Spinal cord (tissue), 9 donors: ENCODE measurements at regions not wholly inside any gene's neighbourhood (a gene's known extent, or its start where the extent isn't known, plus 50 kb on each side); places are given as distances from the start of the nearest gene placed in this dataset.

Source experiments
- DNase-seq, 6 donors: peaks; one replicate each; pipeline versions ENCODE4 v3.0.0 to v3.0.0-alpha.2; 2013 to 2015; ENCODE audit warnings: low spot score in 6 of 6, low read depth in 4 of 6
- H3K27ac ChIP-seq: one replicate; pipeline ENCODE4 v1.5.1; 2013; ENCODE audit warnings: low read depth, low read length, control low read depth
- H3K27me3 ChIP-seq: one replicate; pipeline ENCODE4 v1.6.1; 2013; ENCODE audit warnings: low read length; ENCODE audit not compliant: control insufficient read depth, insufficient read depth
- H3K36me3 ChIP-seq: one replicate; pipeline ENCODE4 v1.6.1; 2013; ENCODE audit warnings: low read length; ENCODE audit not compliant: control insufficient read depth, insufficient read depth
- H3K4me1 ChIP-seq: one replicate; pipeline ENCODE4 v1.6.1; 2013; ENCODE audit warnings: low read length; ENCODE audit not compliant: control insufficient read depth, insufficient read depth
- H3K4me3 ChIP-seq: one replicate; pipeline ENCODE4 v1.5.1; 2013; ENCODE audit warnings: low read depth, low read length, control low read depth
- H3K9me3 ChIP-seq: one replicate; pipeline ENCODE4 v1.6.1; 2013; ENCODE audit warnings: low read length; ENCODE audit not compliant: control insufficient read depth, insufficient read depth
- WGBS: methylation state at CpG from one replicate; pipeline ENCODE4 v1.1.5; 2013; ENCODE audit warnings: missing lambda C conversion rate; ENCODE audit not compliant: insufficient coverage; 5-methylcytosine and 5-hydroxymethylcytosine counted together
- donor health status: healthy.

GRCh38 chr5:164868761-164869160, 1363.3 kb downstream of the MAT2B start:
- H3K27ac ChIP-seq = no peak overlapping the region
- no peaks in the 10 kb centered on the region for H3K4me1 ChIP-seq
- H3K36me3 ChIP-seq = no peaks in the 10 kb centered on the region
- peak in 2 of 6 donors; percentile 9 to 13 for DNase-seq
- no peak overlapping the region for H3K4me3 ChIP-seq
- no peaks in the 10 kb centered on the region for H3K9me3 ChIP-seq
- no peaks in the 10 kb centered on the region for H3K27me3 ChIP-seq

GRCh38 chr5:164869325-164869724, 1363.9 kb downstream of the MAT2B start:
- Histone ChIP-seq H3K4me1 (no peaks in the 10 kb centered on the region), H3K27me3 (no peaks in the 10 kb centered on the region), H3K27ac (no peak overlapping the region), H3K36me3 (no peaks in the 10 kb centered on the region), H3K4me3 (no peak overlapping the region), H3K9me3 (no peaks in the 10 kb centered on the region)
- WGBS = no CpG with 5 or more reads among the region's 4 CpGs
- no peak for DNase-seq

- Histone ChIP-seq H3K9me3 (peaks cover 2% of the 10 kb centered on the region), H3K27ac (no peak overlapping the region), H3K36me3 (no peaks in the 10 kb centered on the region), H3K4me1 (no peaks in the 10 kb centered on the region), H3K27me3 (no peaks in the 10 kb centered on the region), H3K4me3 (no peak overlapping the region)
- no CpG with 5 or more reads among the region's 1 CpG for WGBS
- no peak for DNase-seq
These were observed 1371.4 kb downstream of the MAT2B start for GRCh38 chr5:164876793-164877192.

- Histone ChIP-seq H3K4me3 (no peak overlapping the region), H3K4me1 (no peaks in the 10 kb centered on the region), H3K36me3 (no peaks in the 10 kb centered on the region), H3K27me3 (no peaks in the 10 kb centered on the region), H3K9me3 (no peaks in the 10 kb centered on the region), H3K27ac (no peak overlapping the region)
- 94% methylated on average over 6 of the region's 12 CpGs for WGBS
- no peak for DNase-seq
These were observed 1376.0 kb downstream of the MAT2B start for GRCh38 chr5:164881442-164881841.

- 85% methylated on average over 3 of the region's 3 CpGs for WGBS
- Histone ChIP-seq H3K4me1 (no peaks in the 10 kb centered on the region), H3K4me3 (no peak overlapping the region), H3K9me3 (no peaks in the 10 kb centered on the region), H3K27ac (no peak overlapping the region), H3K36me3 (no peaks in the 10 kb centered on the region), H3K27me3 (no peaks in the 10 kb centered on the region)
- DNase-seq = peak in 1 of 6 donors; percentile 2
These were observed 1379.8 kb downstream of the MAT2B start for GRCh38 chr5:164885179-164885578.

GRCh38 chr5:164893071-164893470, 1387.7 kb downstream of the MAT2B start:
- no peak overlapping the region for H3K27ac ChIP-seq
- H3K27me3 ChIP-seq = no peaks in the 10 kb centered on the region
- no peaks in the 10 kb centered on the region for H3K4me1 ChIP-seq
- no peak for DNase-seq
- H3K4me3 ChIP-seq = no peak overlapping the region
- H3K9me3 ChIP-seq = no peaks in the 10 kb centered on the region
- WGBS = 83% methylated on average over 4 of the region's 5 CpGs
- H3K36me3 ChIP-seq = no peaks in the 10 kb centered on the region

GRCh38 chr5:164898705-164899104, 1393.3 kb downstream of the MAT2B start:
- Histone ChIP-seq H3K27ac (no peak overlapping the region), H3K27me3 (no peaks in the 10 kb centered on the region), H3K9me3 (no peaks in the 10 kb centered on the region), H3K36me3 (no peaks in the 10 kb centered on the region), H3K4me3 (no peak overlapping the region), H3K4me1 (no peaks in the 10 kb centered on the region)
- no peak for DNase-seq

GRCh38 chr5:164909673-164910072, 1404.3 kb downstream of the MAT2B start:
- Histone ChIP-seq H3K4me1 (no peaks in the 10 kb centered on the region), H3K27ac (no peak overlapping the region), H3K9me3 (no peaks in the 10 kb centered on the region), H3K36me3 (no peaks in the 10 kb centered on the region), H3K27me3 (no peaks in the 10 kb centered on the region), H3K4me3 (no peak overlapping the region)
- WGBS = 54% methylated on average over 2 of the region's 3 CpGs
- DNase-seq = peak in 1 of 6 donors; percentile 11

- Histone ChIP-seq H3K27ac (no peak overlapping the region), H3K27me3 (no peaks in the 10 kb centered on the region), H3K4me1 (no peaks in the 10 kb centered on the region), H3K9me3 (peaks cover 5% of the 10 kb centered on the region), H3K36me3 (no peaks in the 10 kb centered on the region), H3K4me3 (no peak overlapping the region)
- no peak for DNase-seq
These were observed 1416.3 kb downstream of the MAT2B start for GRCh38 chr5:164921722-164922121.

GRCh38 chr5:164934039-164934438, 1428.6 kb downstream of the MAT2B start:
- no peak for DNase-seq
- WGBS = 93% methylated on average over 6 of the region's 7 CpGs
- Histone ChIP-seq H3K36me3 (no peaks in the 10 kb centered on the region), H3K27ac (no peak overlapping the region), H3K4me3 (no peak overlapping the region), H3K9me3 (no peaks in the 10 kb centered on the region), H3K27me3 (no peaks in the 10 kb centered on the region), H3K4me1 (no peaks in the 10 kb centered on the region)
